DND-41 (cell line): ENCODE measurements at regions not wholly inside any gene's neighbourhood (a gene's known extent, or its start where the extent isn't known, plus 50 kb on each side); places are given as distances from the start of the nearest gene placed in this dataset.

Experiments used
- EZH2 ChIP-seq: IDR thresholded peaks from 3 replicates; pipeline ENCODE4 v1.6.1; 2012; ENCODE audit warnings: borderline replicate concordance, low read depth, mild to moderate bottlenecking, moderate library complexity, low read length, inconsistent platforms; ENCODE audit not compliant: severe bottlenecking
- TF ChIP-seq, protein P1 (sequence below): IDR thresholded peaks from 2 replicates; pipeline ENCODE4 v1.5.1; 2012; ENCODE audit warnings: borderline replicate concordance, low read length, moderate library complexity, mild to moderate bottlenecking; ENCODE audit not compliant: poor library complexity, severe bottlenecking; ENCODE audit errors: extremely low read depth

DNA sequence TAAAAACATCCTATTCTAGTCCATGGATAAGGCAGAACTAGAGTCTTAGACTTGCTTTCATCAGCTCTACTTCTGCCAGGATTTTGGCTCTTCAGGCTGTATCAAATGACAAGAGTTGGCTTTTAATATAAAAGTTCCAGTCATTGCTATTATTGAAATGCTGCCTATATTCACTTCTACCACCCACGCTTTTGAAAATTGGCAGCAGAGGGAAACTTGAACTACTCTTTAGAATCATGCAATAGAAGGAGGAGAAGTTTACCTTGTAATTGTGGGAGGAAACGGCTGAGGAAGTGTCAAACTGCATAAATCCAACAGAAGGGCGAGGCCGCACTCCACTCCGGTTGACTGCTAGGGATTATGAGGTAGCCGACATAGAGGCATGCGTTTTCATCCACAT is 122.6 kb upstream of the BASP1 start:
- TF ChIP-seq, protein P1, sequence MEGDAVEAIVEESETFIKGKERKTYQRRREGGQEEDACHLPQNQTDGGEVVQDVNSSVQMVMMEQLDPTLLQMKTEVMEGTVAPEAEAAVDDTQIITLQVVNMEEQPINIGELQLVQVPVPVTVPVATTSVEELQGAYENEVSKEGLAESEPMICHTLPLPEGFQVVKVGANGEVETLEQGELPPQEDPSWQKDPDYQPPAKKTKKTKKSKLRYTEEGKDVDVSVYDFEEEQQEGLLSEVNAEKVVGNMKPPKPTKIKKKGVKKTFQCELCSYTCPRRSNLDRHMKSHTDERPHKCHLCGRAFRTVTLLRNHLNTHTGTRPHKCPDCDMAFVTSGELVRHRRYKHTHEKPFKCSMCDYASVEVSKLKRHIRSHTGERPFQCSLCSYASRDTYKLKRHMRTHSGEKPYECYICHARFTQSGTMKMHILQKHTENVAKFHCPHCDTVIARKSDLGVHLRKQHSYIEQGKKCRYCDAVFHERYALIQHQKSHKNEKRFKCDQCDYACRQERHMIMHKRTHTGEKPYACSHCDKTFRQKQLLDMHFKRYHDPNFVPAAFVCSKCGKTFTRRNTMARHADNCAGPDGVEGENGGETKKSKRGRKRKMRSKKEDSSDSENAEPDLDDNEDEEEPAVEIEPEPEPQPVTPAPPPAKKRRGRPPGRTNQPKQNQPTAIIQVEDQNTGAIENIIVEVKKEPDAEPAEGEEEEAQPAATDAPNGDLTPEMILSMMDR, result no peak
- TF ChIP-seq EZH2, result no peak
